WTC11 (cell line): ENCODE measurements at regions not wholly inside any gene's neighbourhood (a gene's known extent, or its start where the extent isn't known, plus 50 kb on each side); places are given as distances from the start of the nearest gene placed in this dataset.

Source experiments
- ATAC-seq: fragments of 200-7000 bp; cut with Tn5 transposase; 2 replicates; pipeline ENCODE4 v1.10.0; 2021; ENCODE audit warnings: mild to moderate bottlenecking, moderate library complexity
- CTCF ChIA-PET: fragments of 300-600 bp; sonication (Branson Sonifier 250); formaldehyde crosslinking; loops from one replicate; lab custom pipeline; 2021; ENCODE audit warnings: antibody characterized with exemption; lab: Charles Lee
- POLR2A ChIA-PET: fragments of 350-600 bp; sonication (Branson Sonifier 250); formaldehyde crosslinking; loops from one replicate; lab custom pipeline; 2021; ENCODE audit warnings: antibody characterized with exemption; lab: Charles Lee
- DNase-seq: peaks from one replicate; pipeline ENCODE4 v3.0.0; 2021; ENCODE audit warnings: low spot score
- H3K27ac Mint-ChIP-seq: 2 replicates; pipeline ENCODE4 v1.8.0; 2021; ENCODE audit warnings: mixed read lengths
- H3K27me3 Mint-ChIP-seq: 2 replicates; pipeline ENCODE4 v1.8.0; 2021; ENCODE audit warnings: low read depth, mild to moderate bottlenecking, moderate library complexity, mixed read lengths
- H3K36me3 Mint-ChIP-seq: 2 replicates; pipeline ENCODE4 v1.8.0; 2021; ENCODE audit warnings: mixed read lengths
- H3K4me1 Mint-ChIP-seq: 2 replicates; pipeline ENCODE4 v1.8.0; 2022; ENCODE audit warnings: mixed read lengths
- H3K4me3 Mint-ChIP-seq: 2 replicates; pipeline ENCODE4 v1.8.0; 2021; ENCODE audit warnings: mild to moderate bottlenecking, moderate library complexity, mixed read lengths
- H3K9me3 Mint-ChIP-seq: 2 replicates; pipeline ENCODE4 v1.8.0; 2021; ENCODE audit warnings: mixed read lengths
- CBFB ChIP-seq: sonication (generic); formaldehyde crosslinking; IDR thresholded peaks from 2 replicates; pipeline ENCODE4 v1.8.1; 2022; ENCODE audit warnings: mild to moderate bottlenecking, low read depth, missing genetic modification reagents
- FOXP1 ChIP-seq: sonication (generic); formaldehyde crosslinking; IDR thresholded peaks from 2 replicates; pipeline ENCODE4 v1.8.0; 2022; ENCODE audit warnings: missing genetic modification reagents, mild to moderate bottlenecking, moderate library complexity, borderline replicate concordance
- GABPB1 ChIP-seq: sonication (generic); formaldehyde crosslinking; IDR thresholded peaks from 2 replicates; pipeline ENCODE4 v1.8.1; 2023; ENCODE audit warnings: mild to moderate bottlenecking, missing genetic modification reagents
- GTF2I ChIP-seq: fragments of 250-450 bp; sonication (Bioruptor Pico); conservative IDR thresholded peaks from 2 replicates; pipeline ENCODE4 v1.4.0; 2021; ENCODE audit warnings: mild to moderate bottlenecking
- NR2C2 ChIP-seq: sonication (generic); formaldehyde crosslinking; IDR thresholded peaks from 2 replicates; pipeline ENCODE4 v1.8.0; 2022; ENCODE audit warnings: mild to moderate bottlenecking, missing genetic modification reagents
- RELA ChIP-seq: sonication (generic); formaldehyde crosslinking; IDR thresholded peaks from 2 replicates; pipeline ENCODE4 v1.8.1; 2022; ENCODE audit warnings: missing genetic modification reagents, mild to moderate bottlenecking, borderline replicate concordance
- SMAD3 ChIP-seq: sonication (generic); formaldehyde crosslinking; IDR thresholded peaks from 2 replicates; pipeline ENCODE4 v1.8.0; 2022; ENCODE audit warnings: missing genetic modification reagents, mild to moderate bottlenecking, borderline replicate concordance
- TEAD1 ChIP-seq: sonication (generic); formaldehyde crosslinking; IDR thresholded peaks from 2 replicates; pipeline ENCODE4 v1.8.0; 2022; ENCODE audit warnings: mild to moderate bottlenecking, missing genetic modification reagents
- TF ChIP-seq, protein P1 (sequence below): sonication (generic); formaldehyde crosslinking; IDR thresholded peaks from 2 replicates; pipeline ENCODE4 v1.8.0; 2022; ENCODE audit warnings: mild to moderate bottlenecking, missing genetic modification reagents
- TF ChIP-seq, protein P2 (sequence below): fragments of 250-450 bp; sonication (Bioruptor Pico); IDR thresholded peaks from 2 replicates; pipeline ENCODE4 v1.8.0; 2021; ENCODE audit warnings: mild to moderate bottlenecking
- TF ChIP-seq, protein P3 (sequence below): fragments of 200-600 bp; IDR thresholded peaks from 2 replicates; pipeline ENCODE4 v1.8.0; 2022; ENCODE audit warnings: antibody characterized with exemption
- TF ChIP-seq, protein P4 (sequence below): sonication (generic); formaldehyde crosslinking; IDR thresholded peaks from 2 replicates; pipeline ENCODE4 v1.8.1; 2022; ENCODE audit warnings: missing genetic modification reagents, borderline replicate concordance
- TF ChIP-seq, protein P5 (sequence below): fragments of 250-450 bp; sonication (Bioruptor Pico); IDR thresholded peaks from 2 replicates; pipeline ENCODE4 v1.9.0; 2021; ENCODE audit warnings: moderate library complexity, mild to moderate bottlenecking, inconsistent platforms, borderline replicate concordance
- TF ChIP-seq, protein P6 (sequence below): sonication (generic); formaldehyde crosslinking; IDR thresholded peaks from 2 replicates; pipeline ENCODE4 v1.8.1; 2023; ENCODE audit warnings: mild to moderate bottlenecking, missing genetic modification reagents
- TF ChIP-seq, protein P7 (sequence below): fragments of 250-450 bp; sonication (Bioruptor Pico); IDR thresholded peaks from 2 replicates; pipeline ENCODE4 v1.9.0; 2021; ENCODE audit warnings: mild to moderate bottlenecking
- TF ChIP-seq, protein P8 (sequence below): sonication (generic); formaldehyde crosslinking; IDR thresholded peaks from 2 replicates; pipeline ENCODE4 v1.8.1; 2022; ENCODE audit warnings: low read depth, mild to moderate bottlenecking, moderate library complexity, missing genetic modification reagents, borderline replicate concordance
- TF ChIP-seq, protein P9 (sequence below): sonication (generic); formaldehyde crosslinking; IDR thresholded peaks from 2 replicates; pipeline ENCODE4 v1.8.1; 2023; ENCODE audit warnings: mild to moderate bottlenecking, missing genetic modification reagents, moderate library complexity
- TF ChIP-seq, protein P10 (sequence below): fragments of 250-450 bp; sonication (Bioruptor Pico); conservative IDR thresholded peaks from 2 replicates; pipeline ENCODE4 v1.9.0; 2021; ENCODE audit warnings: mild to moderate bottlenecking

DNA sequence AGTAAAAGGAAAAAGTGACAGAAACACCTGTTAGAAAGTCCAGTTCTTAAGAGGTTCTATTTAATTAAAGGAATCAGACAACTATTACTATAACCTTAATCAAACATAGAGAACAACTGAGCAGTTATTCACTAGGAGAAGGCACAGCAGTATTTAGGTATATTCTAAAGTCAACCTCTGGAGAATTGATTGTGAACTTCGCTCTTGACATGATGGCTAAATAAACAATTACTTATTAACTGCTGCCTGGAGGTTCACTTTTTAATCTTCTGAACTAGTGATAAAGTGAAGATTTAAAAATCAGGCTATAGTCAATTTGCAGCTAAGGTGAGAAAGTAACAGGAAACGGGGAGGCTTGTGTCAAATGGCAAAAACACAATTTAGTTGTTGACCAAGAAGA, 557.3 kb downstream of the FAM181B start:
- Mint-ChIP-seq H3K4me3 (no peak overlapping the region), H3K27ac (no peak overlapping the region), H3K36me3 (peaks cover 9% of the 10 kb centered on the region), H3K9me3 (peaks cover 10% of the 10 kb centered on the region), H3K27me3 (no peaks in the 10 kb centered on the region), H3K4me1 (peaks cover 8% of the 10 kb centered on the region)
- ATAC-seq (no peak), DNase-seq (no peak)
- ChIA-PET CTCF (no interaction called here), POLR2A (no interaction called here)
- TF ChIP-seq, protein P1, sequence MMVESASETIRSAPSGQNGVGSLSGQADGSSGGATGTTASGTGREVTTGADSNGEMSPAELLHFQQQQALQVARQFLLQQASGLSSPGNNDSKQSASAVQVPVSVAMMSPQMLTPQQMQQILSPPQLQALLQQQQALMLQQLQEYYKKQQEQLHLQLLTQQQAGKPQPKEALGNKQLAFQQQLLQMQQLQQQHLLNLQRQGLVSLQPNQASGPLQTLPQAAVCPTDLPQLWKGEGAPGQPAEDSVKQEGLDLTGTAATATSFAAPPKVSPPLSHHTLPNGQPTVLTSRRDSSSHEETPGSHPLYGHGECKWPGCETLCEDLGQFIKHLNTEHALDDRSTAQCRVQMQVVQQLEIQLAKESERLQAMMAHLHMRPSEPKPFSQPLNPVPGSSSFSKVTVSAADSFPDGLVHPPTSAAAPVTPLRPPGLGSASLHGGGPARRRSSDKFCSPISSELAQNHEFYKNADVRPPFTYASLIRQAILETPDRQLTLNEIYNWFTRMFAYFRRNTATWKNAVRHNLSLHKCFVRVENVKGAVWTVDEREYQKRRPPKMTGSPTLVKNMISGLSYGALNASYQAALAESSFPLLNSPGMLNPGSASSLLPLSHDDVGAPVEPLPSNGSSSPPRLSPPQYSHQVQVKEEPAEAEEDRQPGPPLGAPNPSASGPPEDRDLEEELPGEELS (CRISPR knock-in tag): no peak
- TF ChIP-seq CBFB (CRISPR knock-in tag) (no peak), GABPB1 (no peak), NR2C2 (CRISPR knock-in tag) (no peak), FOXP1 (CRISPR knock-in tag) (no peak), SMAD3 (CRISPR knock-in tag) (no peak), TEAD1 (no peak), GTF2I (CRISPR knock-in tag) (no peak), RELA (CRISPR knock-in tag) (no peak)
- TF ChIP-seq, protein P2, sequence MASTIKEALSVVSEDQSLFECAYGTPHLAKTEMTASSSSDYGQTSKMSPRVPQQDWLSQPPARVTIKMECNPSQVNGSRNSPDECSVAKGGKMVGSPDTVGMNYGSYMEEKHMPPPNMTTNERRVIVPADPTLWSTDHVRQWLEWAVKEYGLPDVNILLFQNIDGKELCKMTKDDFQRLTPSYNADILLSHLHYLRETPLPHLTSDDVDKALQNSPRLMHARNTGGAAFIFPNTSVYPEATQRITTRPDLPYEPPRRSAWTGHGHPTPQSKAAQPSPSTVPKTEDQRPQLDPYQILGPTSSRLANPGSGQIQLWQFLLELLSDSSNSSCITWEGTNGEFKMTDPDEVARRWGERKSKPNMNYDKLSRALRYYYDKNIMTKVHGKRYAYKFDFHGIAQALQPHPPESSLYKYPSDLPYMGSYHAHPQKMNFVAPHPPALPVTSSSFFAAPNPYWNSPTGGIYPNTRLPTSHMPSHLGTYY (CRISPR knock-in tag): no peak
- TF ChIP-seq, protein P3, sequence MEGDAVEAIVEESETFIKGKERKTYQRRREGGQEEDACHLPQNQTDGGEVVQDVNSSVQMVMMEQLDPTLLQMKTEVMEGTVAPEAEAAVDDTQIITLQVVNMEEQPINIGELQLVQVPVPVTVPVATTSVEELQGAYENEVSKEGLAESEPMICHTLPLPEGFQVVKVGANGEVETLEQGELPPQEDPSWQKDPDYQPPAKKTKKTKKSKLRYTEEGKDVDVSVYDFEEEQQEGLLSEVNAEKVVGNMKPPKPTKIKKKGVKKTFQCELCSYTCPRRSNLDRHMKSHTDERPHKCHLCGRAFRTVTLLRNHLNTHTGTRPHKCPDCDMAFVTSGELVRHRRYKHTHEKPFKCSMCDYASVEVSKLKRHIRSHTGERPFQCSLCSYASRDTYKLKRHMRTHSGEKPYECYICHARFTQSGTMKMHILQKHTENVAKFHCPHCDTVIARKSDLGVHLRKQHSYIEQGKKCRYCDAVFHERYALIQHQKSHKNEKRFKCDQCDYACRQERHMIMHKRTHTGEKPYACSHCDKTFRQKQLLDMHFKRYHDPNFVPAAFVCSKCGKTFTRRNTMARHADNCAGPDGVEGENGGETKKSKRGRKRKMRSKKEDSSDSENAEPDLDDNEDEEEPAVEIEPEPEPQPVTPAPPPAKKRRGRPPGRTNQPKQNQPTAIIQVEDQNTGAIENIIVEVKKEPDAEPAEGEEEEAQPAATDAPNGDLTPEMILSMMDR: no peak
- TF ChIP-seq, protein P4, sequence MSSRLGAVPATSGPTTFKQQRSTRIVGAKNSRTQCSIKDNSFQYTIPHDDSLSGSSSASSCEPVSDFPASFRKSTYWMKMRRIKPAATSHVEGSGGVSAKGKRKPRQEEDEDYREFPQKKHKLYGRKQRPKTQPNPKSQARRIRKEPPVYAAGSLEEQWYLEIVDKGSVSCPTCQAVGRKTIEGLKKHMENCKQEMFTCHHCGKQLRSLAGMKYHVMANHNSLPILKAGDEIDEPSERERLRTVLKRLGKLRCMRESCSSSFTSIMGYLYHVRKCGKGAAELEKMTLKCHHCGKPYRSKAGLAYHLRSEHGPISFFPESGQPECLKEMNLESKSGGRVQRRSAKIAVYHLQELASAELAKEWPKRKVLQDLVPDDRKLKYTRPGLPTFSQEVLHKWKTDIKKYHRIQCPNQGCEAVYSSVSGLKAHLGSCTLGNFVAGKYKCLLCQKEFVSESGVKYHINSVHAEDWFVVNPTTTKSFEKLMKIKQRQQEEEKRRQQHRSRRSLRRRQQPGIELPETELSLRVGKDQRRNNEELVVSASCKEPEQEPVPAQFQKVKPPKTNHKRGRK: no peak
- TF ChIP-seq, protein P5, sequence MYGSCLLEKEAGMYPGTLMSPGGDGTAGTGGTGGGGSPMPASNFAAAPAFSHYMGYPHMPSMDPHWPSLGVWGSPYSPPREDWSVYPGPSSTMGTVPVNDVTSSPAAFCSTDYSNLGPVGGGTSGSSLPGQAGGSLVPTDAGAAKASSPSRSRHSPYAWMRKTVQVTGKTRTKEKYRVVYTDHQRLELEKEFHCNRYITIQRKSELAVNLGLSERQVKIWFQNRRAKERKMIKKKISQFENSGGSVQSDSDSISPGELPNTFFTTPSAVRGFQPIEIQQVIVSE: no peak
- TF ChIP-seq, protein P6, sequence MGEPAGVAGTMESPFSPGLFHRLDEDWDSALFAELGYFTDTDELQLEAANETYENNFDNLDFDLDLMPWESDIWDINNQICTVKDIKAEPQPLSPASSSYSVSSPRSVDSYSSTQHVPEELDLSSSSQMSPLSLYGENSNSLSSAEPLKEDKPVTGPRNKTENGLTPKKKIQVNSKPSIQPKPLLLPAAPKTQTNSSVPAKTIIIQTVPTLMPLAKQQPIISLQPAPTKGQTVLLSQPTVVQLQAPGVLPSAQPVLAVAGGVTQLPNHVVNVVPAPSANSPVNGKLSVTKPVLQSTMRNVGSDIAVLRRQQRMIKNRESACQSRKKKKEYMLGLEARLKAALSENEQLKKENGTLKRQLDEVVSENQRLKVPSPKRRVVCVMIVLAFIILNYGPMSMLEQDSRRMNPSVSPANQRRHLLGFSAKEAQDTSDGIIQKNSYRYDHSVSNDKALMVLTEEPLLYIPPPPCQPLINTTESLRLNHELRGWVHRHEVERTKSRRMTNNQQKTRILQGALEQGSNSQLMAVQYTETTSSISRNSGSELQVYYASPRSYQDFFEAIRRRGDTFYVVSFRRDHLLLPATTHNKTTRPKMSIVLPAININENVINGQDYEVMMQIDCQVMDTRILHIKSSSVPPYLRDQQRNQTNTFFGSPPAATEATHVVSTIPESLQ (CRISPR knock-in tag): no peak
- TF ChIP-seq, protein P7, sequence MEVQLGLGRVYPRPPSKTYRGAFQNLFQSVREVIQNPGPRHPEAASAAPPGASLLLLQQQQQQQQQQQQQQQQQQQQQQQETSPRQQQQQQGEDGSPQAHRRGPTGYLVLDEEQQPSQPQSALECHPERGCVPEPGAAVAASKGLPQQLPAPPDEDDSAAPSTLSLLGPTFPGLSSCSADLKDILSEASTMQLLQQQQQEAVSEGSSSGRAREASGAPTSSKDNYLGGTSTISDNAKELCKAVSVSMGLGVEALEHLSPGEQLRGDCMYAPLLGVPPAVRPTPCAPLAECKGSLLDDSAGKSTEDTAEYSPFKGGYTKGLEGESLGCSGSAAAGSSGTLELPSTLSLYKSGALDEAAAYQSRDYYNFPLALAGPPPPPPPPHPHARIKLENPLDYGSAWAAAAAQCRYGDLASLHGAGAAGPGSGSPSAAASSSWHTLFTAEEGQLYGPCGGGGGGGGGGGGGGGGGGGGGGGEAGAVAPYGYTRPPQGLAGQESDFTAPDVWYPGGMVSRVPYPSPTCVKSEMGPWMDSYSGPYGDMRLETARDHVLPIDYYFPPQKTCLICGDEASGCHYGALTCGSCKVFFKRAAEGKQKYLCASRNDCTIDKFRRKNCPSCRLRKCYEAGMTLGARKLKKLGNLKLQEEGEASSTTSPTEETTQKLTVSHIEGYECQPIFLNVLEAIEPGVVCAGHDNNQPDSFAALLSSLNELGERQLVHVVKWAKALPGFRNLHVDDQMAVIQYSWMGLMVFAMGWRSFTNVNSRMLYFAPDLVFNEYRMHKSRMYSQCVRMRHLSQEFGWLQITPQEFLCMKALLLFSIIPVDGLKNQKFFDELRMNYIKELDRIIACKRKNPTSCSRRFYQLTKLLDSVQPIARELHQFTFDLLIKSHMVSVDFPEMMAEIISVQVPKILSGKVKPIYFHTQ (CRISPR knock-in tag): no peak
- TF ChIP-seq, protein P8, sequence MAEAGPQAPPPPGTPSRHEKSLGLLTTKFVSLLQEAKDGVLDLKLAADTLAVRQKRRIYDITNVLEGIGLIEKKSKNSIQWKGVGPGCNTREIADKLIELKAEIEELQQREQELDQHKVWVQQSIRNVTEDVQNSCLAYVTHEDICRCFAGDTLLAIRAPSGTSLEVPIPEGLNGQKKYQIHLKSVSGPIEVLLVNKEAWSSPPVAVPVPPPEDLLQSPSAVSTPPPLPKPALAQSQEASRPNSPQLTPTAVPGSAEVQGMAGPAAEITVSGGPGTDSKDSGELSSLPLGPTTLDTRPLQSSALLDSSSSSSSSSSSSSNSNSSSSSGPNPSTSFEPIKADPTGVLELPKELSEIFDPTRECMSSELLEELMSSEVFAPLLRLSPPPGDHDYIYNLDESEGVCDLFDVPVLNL (CRISPR knock-in tag): no peak
- TF ChIP-seq, protein P9, sequence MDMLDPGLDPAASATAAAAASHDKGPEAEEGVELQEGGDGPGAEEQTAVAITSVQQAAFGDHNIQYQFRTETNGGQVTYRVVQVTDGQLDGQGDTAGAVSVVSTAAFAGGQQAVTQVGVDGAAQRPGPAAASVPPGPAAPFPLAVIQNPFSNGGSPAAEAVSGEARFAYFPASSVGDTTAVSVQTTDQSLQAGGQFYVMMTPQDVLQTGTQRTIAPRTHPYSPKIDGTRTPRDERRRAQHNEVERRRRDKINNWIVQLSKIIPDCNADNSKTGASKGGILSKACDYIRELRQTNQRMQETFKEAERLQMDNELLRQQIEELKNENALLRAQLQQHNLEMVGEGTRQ (CRISPR knock-in tag): no peak
- TF ChIP-seq, protein P10, sequence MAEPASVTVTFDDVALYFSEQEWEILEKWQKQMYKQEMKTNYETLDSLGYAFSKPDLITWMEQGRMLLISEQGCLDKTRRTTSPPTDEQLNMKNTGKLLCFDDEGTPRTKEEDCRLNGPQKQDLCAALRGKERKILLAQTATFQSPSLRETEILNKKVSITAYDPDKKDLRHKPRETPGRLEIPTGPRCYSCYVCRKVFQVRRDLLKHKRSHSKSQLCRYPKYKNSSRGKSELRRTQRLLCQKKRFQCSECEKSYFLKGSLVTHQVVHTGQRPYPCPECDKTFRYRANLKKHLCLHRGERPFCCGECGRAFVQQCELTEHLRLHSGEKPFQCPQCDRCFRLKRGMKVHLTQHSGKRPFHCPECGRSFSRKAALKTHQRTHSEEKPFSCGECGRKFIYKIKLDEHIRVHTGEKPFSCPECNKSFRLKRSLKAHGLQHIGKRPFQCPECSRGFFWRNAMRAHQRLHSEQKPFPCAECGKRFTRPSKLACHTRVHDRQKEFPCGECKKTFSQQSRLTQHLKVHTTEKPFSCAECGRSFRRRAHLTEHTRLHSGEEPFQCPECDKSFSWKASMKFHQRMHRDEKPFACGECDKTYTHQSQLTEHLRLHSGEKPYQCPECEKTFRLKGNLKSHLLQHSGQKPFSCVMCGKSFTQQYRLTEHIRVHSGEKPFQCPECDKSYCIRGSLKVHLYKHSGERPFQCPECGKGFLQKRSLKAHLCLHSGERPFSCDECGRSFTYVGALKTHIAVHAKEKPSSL: no peak
